ENCODE measurements at regions not wholly inside any gene's neighbourhood (a gene's known extent, or its start where the extent isn't known, plus 50 kb on each side); places are given as distances from the start of the nearest gene placed in this dataset.
"Not testable (repeated sequence)": the region's sequence is repeated elsewhere in the genome, so short reads cannot be mapped to it uniquely, and the experiment has no call there.

DNA sequence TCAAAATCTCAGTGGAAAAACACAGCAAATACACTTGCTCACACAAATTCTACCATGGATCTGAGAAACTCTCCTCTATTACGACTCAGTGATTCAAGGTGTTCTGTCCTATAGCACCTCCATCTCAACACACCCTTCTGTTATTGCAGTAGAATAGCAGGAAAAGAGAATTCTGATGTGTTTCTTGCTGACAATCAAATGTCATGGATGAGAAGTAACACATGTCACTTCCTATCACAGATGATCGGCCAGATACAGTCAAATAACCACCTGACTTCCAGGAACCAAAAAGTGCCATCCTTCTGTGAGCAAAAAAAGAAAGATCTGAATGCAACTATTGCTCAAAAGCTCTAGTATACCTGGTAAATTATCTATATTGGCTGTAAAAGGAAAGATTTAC is 734.2 kb upstream of the GBE1 start:
- no peak for DNase-seq

DNA sequence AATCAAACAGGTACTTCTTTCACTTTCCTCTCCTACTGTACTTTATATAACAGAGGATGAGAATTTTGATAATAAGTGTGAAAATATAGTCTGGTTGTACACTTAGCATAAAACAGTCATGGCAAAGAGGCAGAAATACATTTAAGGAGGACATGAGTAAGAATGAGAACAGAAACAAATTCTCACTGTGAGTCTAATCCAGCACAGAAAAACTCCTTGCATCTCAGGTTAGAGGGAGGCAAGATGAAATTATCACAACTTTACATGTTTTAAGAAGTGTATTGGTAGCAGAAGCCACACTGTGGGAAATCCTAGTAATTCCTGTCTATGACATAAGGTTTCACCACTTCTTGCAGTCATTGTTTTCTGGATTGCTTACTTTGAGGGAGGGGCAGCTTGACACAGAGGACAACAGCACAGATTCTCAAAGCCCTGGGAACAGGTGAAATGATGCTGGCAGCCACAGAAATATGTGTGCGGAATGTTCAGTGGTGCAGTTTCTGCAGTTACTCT is 733.6 kb upstream of the GBE1 start:
- no peak for DNase-seq

DNA sequence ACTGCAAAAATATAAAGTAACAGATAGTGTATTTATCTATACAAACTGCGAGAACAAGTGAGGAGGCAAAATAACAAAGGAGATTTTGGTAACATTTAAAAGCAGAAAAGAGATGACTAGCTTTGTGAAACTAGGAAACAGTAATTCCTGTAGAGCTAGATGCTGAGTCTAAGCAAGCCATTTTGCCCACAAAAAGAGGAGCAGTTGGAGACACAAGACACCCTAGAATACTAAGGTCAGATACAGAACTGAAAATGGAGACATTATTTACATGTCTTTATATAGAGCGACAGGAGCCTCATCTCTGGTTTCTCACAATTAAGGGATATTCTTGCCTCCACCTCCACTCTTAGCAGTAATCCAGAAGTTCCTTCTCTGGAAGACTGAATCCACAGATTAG is 732.4 kb upstream of the GBE1 start:
- DNase-seq, result no peak

DNA sequence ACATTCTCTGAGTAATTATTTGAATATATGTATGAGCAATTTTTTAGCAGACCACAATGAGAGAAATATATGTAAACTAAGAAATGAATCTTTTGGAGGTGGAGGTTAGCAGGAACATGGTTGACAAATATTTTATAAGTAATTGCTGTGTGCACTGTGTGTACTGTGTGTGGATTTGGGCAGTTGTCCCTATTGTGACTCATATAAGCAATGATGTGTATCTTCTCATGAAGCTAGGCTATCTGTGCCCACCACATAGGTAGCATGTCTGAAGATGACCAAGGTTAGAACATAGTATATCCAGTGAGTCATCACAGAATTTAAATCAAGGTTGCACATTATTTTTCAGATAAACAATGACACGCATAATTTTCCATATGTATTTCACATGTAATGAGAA is 713.9 kb upstream of the GBE1 start:
- no peak for DNase-seq

DNA sequence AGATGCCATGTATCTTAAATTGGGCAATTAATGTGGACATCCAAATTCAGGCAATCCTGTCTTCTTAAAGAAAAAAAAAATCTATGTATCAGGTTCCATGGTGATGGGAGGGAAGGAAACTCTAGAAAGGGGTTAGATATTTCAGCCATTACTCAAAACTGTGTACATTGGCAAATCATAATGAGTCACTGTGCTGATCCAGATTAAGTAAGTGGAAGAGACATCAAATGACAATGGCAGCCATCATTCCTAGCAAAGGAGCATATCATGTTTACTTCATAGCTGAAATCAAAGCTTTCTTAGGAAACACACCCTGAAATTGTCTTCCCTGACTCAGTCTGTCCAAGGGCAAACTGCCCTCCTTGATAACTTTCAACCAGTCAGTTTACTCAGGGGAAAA is 713.3 kb upstream of the GBE1 start:
- no peak for DNase-seq

DNA sequence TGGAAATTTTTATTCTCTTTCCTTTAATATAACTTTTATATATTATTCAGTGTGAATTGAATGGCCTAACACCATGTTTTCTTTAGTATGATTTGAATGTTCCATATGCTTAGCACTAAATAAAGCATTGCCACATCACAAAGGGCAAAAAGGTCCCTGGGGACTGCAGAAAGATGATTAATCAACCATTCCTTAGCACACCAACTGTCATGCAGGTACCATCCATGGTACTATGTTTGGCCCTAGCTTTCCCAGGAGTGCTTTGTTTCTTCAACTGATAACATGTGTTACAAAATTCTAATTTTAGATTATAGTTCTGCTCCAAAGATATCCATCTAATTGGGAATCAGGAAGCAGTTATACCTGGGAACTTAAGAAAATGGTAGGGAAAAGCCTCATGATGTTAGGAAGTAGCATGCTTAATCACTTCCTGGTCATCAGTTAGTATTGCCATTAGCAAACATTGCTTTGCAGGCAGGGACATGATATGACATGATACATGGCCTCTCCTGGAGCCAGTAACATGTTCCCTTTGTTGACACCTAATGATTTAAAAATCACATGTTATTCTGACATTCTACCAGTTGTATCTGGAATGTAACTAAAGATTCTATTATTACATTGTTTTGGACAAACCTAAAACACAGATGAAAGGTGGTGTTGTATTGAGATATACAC is 712.6 kb upstream of the GBE1 start:
- DNase-seq, result no peak

DNA sequence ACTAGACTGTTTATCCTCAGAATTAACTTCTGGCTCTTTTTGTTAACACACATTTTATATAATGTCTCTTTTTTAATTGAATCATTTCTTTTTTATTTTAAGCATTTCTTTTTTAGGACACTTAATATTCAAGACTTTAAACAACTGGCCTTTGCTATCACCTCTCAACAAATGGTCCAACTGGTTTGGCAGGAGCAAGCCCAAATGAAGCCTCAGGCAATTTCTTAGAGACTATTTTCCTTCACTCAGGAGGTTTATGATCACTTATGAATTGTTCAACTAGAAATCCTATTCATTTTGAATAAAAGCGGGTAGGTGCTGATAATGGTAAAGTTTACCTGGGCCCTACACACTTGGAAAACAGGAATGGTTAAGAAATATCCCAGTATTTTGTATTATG is 705.6 kb upstream of the GBE1 start:
- DNase-seq, result no peak

DNA sequence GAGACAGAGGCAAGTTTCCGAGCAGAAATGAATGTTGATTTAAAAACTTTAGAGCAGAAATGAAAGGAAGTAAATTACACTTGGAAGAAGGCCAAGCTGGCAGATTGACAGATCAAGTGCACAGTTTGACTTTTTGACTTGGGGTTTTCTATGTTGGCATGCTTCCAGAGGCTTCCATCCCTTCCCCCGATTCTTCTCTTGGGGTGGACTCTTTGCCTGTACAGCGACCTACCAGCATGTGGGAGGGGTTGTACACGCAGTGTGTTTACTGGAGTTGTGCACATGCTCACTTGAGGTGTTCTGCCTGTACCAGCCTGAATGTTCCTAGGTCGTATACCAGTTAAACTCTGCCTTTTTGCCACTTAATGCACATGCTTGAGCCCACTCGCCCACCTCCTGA is 701.5 kb upstream of the GBE1 start:
- DNase-seq, result no peak

DNA sequence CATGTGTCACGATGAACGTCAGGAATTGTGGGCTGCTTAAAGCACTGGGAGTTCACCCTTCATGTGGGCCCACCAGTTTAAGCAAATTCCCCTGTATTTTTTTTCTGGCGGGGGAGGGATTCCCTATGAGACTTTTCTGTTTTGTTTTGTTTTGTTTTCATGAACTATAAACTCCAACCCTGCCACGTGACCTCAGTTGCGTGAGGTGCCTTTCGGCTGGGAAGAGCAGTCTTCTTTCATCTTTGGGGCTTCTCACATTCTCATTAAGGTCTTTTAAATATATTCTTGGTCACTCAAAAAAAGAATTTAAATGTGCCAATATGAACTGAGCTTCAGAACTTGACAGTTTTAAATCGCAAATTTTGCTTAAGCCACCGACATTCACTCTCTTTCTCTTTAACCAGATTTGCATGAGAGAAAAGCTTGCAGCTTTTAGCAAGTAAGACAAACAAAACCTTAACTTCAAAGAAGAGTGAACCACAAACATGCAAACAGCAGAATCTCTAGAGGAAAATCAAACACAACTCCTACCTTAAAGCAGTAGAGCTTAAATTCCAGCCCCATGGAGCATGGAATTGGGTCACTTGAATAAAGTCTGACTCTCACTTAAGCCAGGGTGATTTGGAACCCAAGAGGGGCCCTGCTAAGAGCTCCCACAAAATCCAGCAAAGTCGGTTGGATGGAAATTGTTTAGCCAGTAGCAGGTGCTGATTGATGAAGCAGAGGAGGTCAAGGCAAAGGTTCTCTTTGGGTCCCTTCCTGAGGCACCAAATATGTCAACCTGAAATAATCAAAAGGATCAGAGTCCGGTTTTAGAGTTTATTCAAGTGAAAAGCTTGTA is 699.8 kb upstream of the GBE1 start:
- no peak for DNase-seq

DNA sequence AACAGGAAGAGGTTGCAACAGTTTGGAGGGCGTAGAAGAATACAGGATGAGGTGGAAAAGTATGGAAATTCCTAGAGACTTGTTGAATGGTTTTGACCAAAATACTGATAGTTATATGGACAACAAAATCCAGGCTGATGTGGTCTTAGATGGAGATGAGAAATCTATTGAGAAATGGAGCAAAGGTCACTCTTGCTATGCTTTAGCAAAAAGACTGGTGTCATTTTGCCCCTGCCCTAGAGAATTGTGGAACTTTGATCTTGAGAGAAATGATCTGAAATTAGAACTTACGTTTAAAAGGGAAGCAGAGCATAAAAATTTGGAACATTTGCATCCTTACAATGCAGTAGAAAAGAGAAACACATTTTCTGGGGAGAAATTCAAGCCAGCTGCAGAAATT is 686.9 kb upstream of the GBE1 start:
- no peak for DNase-seq

DNA sequence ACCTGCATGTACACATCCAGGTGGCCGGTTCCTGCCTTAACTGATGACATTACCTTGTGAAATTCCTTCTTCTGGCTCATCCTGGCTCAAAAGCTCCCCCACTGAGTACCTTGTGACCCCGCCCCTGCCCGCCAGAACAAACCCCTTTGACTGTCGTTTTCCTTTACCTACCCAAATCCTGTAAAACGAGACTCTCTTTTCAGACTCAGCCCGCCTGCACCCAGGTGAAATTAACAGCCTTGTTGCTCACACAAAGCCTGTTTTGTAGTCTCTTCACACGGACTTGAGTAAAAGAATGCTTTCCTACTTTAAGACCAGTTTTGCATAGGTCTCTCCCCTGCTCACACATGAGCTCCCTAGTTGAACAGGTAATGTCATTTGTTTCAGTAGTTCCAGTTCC is 667.4 kb upstream of the GBE1 start:
- DNase-seq, result not testable (repeated sequence)

DNA sequence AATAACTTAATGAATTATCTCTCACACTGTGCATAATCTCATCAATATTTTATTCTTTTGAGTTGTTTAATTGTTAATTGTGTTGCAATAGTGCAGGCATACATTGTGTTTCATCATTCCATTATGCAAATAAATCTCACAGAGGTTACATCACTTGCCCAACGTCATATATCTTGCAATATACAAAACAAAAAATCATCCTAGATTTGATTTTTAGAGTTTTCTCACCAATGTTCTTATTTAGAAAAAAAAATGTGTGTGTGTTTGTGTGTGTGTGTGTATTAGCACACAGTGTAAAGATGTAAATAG is 662.5 kb upstream of the GBE1 start:
- DNase-seq, result no peak

DNA sequence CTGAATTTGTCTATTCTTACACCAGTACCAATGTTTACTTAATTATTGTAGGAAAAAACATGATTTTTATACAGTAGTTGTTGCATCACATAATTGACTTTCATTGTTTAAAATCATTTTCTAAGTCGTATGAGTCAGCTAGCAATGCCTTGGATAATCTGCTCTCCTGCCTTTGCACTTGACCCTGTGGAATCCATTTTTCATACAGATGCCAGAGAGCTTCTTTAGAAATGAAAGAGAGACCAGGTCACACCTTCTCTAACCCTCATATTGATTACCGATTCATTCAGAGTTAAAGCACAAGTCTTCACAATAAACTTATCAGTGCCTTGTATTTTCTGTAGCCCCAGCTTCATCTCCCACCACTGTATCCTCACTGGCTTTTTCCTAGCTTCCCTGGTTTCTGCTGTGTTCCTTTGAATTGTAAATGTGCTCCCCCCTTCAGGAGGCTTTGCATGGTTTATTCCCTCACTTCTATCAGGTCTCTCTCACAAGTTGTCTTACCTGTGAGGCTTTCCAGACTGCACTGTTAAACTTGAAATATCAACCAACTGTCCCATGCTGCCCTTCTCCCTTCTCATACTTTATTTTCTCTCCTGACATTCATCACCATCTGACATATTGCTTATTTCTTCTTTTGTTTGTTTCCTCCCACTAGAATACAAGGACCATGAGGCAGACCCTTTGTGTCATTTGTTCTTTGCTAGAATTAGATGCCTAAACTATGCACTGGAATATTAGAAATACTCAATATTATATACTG is 662.0 kb upstream of the GBE1 start:
- DNase-seq, result no peak

DNA sequence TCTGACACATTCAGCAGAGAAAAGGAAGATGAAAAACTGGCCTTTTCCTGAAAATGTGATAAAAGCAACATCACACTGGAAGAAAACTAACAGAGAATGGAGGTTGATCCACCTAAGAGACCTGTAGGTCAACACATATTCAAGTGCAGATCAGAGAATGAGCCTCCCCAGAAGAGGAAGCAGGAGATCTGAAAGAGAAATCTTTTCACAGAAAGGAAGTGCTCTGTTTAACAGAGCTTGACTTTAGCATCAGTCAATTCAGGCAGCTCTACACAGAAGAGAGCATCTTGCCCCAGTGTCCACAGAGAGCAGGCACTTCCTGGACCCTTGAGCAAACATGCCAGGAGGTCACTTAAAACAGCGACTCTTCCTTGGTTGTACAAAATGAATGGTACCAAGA is 655.4 kb upstream of the GBE1 start:
- DNase-seq, result no peak

DNA sequence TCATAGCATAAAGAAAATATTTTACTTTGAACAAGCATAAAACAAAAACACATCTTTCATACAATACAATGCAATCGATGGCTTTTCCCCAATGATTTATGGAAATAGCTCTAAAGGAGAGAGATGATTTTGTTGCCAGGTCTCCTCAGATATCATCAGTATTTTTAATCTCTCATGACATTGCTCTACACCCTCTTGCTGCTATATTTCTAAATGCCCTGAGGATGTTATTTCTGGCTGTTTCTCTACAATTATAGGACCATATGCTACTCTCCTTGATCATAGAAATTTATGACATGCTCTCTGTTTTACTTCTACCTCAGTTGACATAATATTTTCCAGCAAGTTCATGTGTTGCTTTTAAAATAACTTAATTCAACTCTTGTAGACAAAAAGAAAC is 654.9 kb upstream of the GBE1 start:
- DNase-seq, result no peak

DNA sequence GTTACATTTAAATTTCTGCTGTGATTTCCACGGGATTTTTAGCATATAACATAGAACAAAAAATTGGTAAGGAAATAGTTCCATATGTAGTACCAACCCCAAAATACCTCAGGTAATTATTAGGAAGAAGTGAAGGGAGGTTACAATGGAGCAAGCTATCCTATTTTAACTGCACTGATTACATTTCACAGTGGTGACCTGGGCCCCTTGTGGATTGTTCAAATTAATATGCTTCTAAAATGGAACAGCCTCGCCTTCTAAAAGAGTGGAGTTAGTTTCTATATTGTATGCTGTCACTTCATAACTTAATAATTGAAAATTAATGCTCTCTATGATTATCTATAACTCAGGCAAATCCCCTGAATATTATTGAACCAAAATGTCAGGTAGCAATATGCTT is 651.7 kb upstream of the GBE1 start:
- no peak for DNase-seq

DNA sequence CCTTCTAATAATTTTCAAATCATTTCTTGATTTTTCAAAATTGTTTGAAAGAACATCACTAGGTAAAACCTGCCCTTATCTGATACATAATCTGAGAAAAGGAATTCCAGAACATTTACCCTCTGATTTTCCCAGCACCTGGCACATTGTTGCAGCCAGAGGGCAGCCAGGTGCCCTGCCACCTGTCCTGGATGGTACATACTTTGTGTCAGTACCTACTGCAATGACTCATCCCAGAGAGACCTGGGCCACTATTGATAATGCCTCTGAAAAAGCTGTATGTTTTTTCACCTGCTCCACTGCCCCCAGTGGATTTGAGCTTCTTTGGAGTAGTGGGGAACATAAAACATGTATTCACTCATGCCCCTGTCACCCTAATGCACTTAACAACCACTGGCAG is 648.9 kb upstream of the GBE1 start:
- DNase-seq, result no peak

DNA sequence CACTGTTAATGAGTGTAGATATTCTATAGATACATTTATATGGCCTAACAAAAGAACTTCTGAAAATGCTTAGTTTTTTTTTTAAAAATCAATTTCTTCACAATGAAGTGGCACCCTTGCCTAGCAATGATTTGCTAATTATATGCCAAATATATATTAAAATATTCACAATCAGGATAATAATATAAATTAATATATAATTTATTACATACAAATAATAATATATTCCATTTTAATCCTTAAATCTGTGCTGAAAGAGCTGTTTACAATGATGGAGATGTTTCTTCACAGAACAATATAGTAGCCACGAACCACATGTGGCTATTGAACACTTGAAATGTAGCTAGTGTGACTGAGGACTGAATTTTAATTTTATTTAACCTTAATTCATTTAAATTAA is 648.4 kb upstream of the GBE1 start:
- no peak for DNase-seq

DNA sequence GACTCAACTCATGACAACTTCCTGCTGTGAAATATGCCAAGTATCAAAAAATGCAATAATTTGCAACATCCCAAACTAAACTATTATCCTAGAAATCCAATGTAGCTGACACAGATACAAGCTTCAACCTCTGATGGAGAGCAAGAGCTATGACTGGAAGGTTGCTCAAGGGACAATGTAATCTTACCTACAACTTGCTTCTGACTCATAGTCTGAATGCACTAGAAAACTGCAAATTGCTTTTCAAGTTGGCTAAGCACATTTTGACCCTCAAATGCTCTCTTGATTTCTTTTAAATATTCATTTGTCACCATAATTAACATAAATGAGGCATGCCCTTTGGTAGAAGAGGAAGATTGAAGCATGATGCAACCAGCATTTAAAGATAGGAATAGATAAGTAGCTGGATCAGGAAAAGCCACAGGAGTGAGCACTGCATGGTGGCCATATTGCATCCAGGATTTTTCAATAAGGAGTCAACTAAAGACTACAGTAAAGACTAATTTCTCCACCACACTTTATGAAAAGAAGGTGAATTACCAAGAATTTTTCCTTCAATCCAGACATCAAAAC is 630.8 kb upstream of the GBE1 start:
- DNase-seq, result no peak

DNA sequence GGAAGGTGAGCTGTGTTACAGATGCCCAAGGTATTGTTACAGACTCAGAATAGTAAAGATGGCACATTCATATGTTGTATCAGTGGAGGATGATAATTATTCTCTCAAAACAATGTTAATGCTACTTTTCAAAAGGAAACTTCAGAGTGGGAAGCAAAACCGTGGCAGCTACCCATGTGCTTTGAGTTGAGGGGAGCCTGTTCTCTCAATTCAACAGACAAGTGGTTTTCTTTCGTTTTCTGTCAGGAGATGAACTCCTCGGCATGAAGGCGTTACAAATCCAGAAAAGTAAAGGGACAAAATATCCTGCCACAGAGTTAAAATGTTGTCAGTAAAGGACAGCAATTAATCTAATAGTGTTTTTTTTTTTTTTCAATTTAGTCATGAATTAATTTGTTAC is 629.4 kb upstream of the GBE1 start:
- no peak for DNase-seq

DNA sequence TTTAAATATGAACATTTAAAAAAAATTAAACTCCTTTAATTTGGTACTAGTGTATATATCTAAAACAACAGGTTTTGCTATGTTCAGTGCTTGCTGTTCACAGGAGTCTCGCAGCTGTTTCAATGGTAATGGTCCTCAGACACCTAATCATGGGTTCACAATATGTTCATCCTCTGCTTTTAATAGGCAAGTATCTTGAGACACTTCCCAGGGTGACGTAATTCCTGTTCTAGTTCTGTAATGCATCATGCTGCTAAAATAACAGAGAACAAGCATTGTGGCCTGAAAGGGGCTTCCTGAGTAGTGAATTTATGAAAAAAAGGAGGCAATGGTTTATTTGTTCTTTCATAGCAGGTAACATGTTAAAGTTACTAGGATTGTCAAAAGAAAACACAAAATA is 625.2 kb upstream of the GBE1 start:
- no peak for DNase-seq

DNA sequence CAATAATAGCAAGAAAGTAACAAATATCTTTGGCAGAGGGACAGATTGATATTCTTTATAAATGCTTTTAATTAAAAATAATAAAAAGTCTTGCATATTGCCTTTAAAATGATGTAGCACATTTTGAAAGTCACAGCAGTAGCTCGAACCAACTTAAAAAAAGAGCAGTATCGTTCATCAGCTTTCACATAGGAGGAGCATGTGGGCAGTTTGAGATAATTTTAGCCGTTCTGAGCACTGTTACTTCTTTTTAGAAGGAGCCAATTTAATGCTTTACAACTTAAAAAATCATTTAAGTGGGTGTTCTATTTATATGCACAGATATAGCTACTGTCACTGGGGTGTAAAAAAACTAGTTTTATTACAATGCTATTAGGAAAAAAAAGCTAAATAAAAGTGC is 622.7 kb upstream of the GBE1 start:
- no peak for DNase-seq

DNA sequence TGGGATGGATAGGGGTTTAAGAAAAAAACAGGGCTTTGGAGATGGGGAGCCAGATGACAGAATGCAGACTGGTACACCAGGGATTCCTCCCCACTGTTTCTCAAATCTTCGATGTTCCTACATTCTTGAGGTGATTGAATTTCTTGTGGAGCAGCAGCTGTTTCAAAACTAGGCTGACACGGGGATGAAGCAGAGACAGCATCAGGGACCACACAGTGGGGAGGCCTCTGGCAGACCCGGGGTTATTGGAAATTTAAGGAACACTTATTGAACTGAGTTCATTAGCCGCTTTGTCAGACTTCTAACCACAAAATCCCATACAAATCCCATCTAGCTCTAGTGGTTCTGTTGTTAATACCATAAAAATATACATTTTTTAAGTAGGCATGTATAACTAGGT is 621.4 kb upstream of the GBE1 start:
- no peak for DNase-seq

DNA sequence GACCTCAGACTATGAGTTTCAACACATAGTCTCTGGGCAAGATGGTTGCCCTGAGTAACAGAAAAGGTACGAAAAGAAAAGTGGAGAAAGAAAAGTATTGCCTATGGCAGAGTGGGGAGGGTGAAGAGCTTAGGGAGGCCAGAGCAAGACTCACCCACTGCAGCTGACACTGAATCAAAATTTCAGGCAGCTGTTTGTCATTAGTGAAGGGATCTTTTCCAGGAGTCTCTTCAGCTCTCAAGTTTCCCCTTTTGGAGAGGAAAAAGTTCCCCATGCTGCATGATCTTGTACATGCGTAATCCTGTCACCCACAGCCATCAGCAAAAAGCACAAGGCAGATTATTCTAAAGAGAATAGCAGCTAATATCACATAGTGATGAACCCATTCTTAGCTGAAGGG is 616.9 kb upstream of the GBE1 start:
- no peak for DNase-seq

All from NCI-H1417 treated with DMSO at 0.1 percent for 48 hours (cell line).